ENCODE measurements at regions not wholly inside any gene's neighbourhood (a gene's known extent, or its start where the extent isn't known, plus 50 kb on each side); places are given as distances from the start of the nearest gene placed in this dataset.

GRCh38 chr11:134664447-134665187, 252.6 kb upstream of the B3GAT1 start:
- Histone ChIP-seq H2AFZ (ENCODE audit: low read length) (no peak overlapping the region), H4K20me1 (ENCODE audit: control insufficient read depth, extremely low read depth, insufficient read depth, low read length) (no peaks in the 10 kb centered on the region), H3K79me2 (ENCODE audit: control insufficient read depth, insufficient read depth, low read length) (no peaks in the 10 kb centered on the region), H3K4me3 (replicated peaks in 1 of 4; ENCODE audit: control extremely low read depth in 1 of 4, insufficient read depth in 1 of 4, low read depth in 3 of 4, low read length in 4 of 4) (no peak overlapping the region), H3K9me3 (ENCODE audit: control insufficient read depth, insufficient read depth, low read depth, low read length) (no peaks in the 10 kb centered on the region), H3K36me3 (ENCODE audit: control insufficient read depth, insufficient read depth, low read length) (no peaks in the 10 kb centered on the region), H3K4me1 (ENCODE audit: control insufficient read depth, extremely low read depth, insufficient read depth, low read length) (no peaks in the 10 kb centered on the region), H3K27ac (ENCODE audit: insufficient read depth, low read length) (no peak overlapping the region), H3K4me2 (ENCODE audit: extremely low read depth, insufficient read depth, low read length) (no peak overlapping the region), H3K9ac (ENCODE audit: insufficient read depth, low read length) (no peak overlapping the region), H3K27me3 (ENCODE audit: control insufficient read depth, insufficient read depth, low read length) (no peaks in the 10 kb centered on the region)
- no peak for DNase-seq (ENCODE audit: low read depth in 2 of 2)
- TF ChIP-seq EZH2 (IDR thresholded peaks at IDR 0.05; ENCODE audit: low read length, missing control alignments) (no peak), CTCF (conservative IDR thresholded peaks at IDR 0.05 in 1 of 2, IDR thresholded peaks at IDR 0.05 in 1 of 2; ENCODE audit: low read depth in 1 of 2, low read length in 2 of 2) (no peak)

DNA sequence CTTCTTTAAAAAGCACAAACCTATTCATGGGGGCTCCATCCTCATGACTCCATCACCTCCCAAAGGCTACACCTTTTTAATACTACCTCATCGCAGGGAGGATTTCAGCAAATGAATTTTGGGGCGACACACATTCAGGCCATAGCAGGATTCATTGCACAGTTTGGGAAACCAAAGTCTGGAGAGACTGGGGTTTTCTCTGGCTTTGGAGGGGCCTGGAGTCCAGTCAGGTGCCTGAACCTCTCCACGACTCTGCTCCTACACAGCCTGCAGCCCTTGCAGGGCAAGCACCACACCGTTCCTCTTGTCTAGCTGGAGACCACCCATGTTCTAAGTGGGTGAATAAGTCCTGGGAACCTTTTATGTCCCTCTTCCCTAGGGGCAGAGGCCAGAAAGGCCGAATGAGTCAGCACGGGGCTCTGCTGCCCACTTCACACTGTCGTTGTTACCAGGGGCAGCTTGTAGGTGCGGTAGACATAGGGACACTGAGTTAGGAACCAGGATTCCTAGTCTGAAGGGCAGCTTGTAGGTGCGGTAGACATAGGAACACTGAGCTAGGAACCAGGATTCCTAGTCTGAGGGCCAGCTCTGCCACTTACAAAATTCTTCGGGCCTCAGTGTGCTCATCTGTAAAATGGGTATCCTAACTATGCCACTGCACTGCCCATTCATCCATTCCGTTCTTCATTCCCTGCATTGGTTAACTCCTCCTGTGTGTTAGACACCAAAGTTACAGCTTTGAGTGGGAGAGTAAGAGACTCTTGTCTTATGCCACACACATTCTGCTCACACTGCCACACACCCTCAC, 251.7 kb upstream of the B3GAT1 start:
- H3K27ac ChIP-seq (ENCODE audit: insufficient read depth, low read length): no peak overlapping the region
- DNase-seq (ENCODE audit: low read depth in 2 of 2): no peak
- H4K20me1 ChIP-seq (ENCODE audit: control insufficient read depth, extremely low read depth, insufficient read depth, low read length): no peaks in the 10 kb centered on the region
- H3K4me1 ChIP-seq (ENCODE audit: control insufficient read depth, extremely low read depth, insufficient read depth, low read length): no peaks in the 10 kb centered on the region
- no peaks in the 10 kb centered on the region for H3K79me2 ChIP-seq (ENCODE audit: control insufficient read depth, insufficient read depth, low read length)
- no peaks in the 10 kb centered on the region for H3K27me3 ChIP-seq (ENCODE audit: control insufficient read depth, insufficient read depth, low read length)
- no peak overlapping the region for H2AFZ ChIP-seq (ENCODE audit: low read length)
- no peak for TF ChIP-seq EZH2 (IDR thresholded peaks at IDR 0.05; ENCODE audit: low read length, missing control alignments)
- no peak for TF ChIP-seq CTCF (conservative IDR thresholded peaks at IDR 0.05 in 1 of 2, IDR thresholded peaks at IDR 0.05 in 1 of 2; ENCODE audit: low read depth in 1 of 2, low read length in 2 of 2)
- no peak overlapping the region for H3K4me3 ChIP-seq (replicated peaks in 1 of 4; ENCODE audit: control extremely low read depth in 1 of 4, insufficient read depth in 1 of 4, low read depth in 3 of 4, low read length in 4 of 4)
- H3K9me3 ChIP-seq (ENCODE audit: control insufficient read depth, insufficient read depth, low read depth, low read length): no peaks in the 10 kb centered on the region
- no peak overlapping the region for H3K4me2 ChIP-seq (ENCODE audit: extremely low read depth, insufficient read depth, low read length)
- no peaks in the 10 kb centered on the region for H3K36me3 ChIP-seq (ENCODE audit: control insufficient read depth, insufficient read depth, low read length)
- no peak overlapping the region for H3K9ac ChIP-seq (ENCODE audit: insufficient read depth, low read length)

- Histone ChIP-seq H3K27me3 (ENCODE audit: control insufficient read depth, insufficient read depth, low read length) (no peaks in the 10 kb centered on the region), H3K9me3 (ENCODE audit: control insufficient read depth, insufficient read depth, low read depth, low read length) (no peaks in the 10 kb centered on the region), H3K36me3 (ENCODE audit: control insufficient read depth, insufficient read depth, low read length) (no peaks in the 10 kb centered on the region), H3K4me1 (ENCODE audit: control insufficient read depth, extremely low read depth, insufficient read depth, low read length) (no peaks in the 10 kb centered on the region), H3K27ac (ENCODE audit: insufficient read depth, low read length) (no peak overlapping the region), H3K4me2 (ENCODE audit: extremely low read depth, insufficient read depth, low read length) (no peak overlapping the region), H3K9ac (ENCODE audit: insufficient read depth, low read length) (no peak overlapping the region), H3K79me2 (ENCODE audit: control insufficient read depth, insufficient read depth, low read length) (no peaks in the 10 kb centered on the region), H3K4me3 (replicated peaks in 1 of 4; ENCODE audit: control extremely low read depth in 1 of 4, insufficient read depth in 1 of 4, low read depth in 3 of 4, low read length in 4 of 4) (no peak overlapping the region), H2AFZ (ENCODE audit: low read length) (no peak overlapping the region), H4K20me1 (ENCODE audit: control insufficient read depth, extremely low read depth, insufficient read depth, low read length) (no peaks in the 10 kb centered on the region)
- DNase-seq (ENCODE audit: low read depth in 2 of 2): no peak
- no peak for TF ChIP-seq EZH2 (IDR thresholded peaks at IDR 0.05; ENCODE audit: low read length, missing control alignments)
- no peak for TF ChIP-seq CTCF (conservative IDR thresholded peaks at IDR 0.05 in 1 of 2, IDR thresholded peaks at IDR 0.05 in 1 of 2; ENCODE audit: low read depth in 1 of 2, low read length in 2 of 2)
Measured at GRCh38 chr11:134662629-134663360, 250.8 kb upstream of the B3GAT1 start.
